Umbilical cord (tissue), 1 donor: ENCODE measurements at regions not wholly inside any gene's neighbourhood (a gene's known extent, or its start where the extent isn't known, plus 50 kb on each side); places are given as distances from the start of the nearest gene placed in this dataset.
"Not testable (repeated sequence)": the region's sequence is repeated elsewhere in the genome, so short reads cannot be mapped to it uniquely, and the experiment has no call there.

Source experiments
- DNase-seq: peaks from one replicate; pipeline ENCODE4 v3.0.0-alpha.2; 2015; ENCODE audit warnings: low spot score

DNA sequence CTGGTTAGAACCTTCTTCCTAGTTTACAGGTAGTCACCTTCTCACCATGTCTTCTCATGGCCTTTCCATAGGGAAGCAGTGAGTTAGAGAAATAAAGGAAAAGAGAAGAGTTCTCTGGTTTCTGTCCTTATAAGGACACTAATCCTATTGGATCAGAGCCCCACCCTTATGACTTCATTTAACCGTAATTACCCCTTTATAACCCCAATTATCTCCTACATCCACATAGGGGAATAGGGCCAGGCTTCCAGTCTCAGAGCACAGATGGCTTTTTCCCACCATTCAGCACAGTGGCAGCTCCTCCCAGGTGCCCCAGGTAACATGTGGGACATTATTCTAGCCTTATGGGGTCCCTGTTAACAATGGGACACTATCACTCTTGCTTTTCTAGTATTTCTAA is 602.9 kb downstream of the RPIA start:
- not testable (repeated sequence) for DNase-seq

GRCh38 chr2:89296820-89297398 is 605.4 kb downstream of the RPIA start:
- not testable (repeated sequence) for DNase-seq

- not testable (repeated sequence) for DNase-seq
Observed at GRCh38 chr2:89299196-89299595, 607.7 kb downstream of the RPIA start.

GRCh38 chr2:89305623-89306022 is 614.1 kb downstream of the RPIA start:
- not testable (repeated sequence) for DNase-seq

GRCh38 chr2:89306869-89307637 is 615.6 kb downstream of the RPIA start:
- not testable (repeated sequence) for DNase-seq

DNA sequence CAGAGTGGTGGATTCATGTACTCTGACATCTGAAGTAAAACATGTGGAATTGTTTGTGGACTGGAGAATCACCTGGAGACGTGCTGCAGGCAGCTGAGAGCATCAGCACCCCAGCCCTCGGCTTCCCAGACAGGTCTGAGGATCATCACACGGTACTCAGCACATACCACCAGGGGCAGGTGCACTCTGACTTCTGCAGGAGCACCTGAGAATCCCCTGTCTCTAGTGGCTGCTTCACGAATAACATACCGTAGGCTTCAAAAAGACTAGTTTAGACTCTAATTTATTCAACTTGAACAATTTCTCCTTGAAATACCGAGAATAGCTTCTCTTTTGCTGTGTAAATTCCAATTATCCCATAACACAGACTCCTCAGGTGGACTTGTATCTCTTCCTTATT is 627.5 kb downstream of the RPIA start:
- DNase-seq, result not testable (repeated sequence)

DNA sequence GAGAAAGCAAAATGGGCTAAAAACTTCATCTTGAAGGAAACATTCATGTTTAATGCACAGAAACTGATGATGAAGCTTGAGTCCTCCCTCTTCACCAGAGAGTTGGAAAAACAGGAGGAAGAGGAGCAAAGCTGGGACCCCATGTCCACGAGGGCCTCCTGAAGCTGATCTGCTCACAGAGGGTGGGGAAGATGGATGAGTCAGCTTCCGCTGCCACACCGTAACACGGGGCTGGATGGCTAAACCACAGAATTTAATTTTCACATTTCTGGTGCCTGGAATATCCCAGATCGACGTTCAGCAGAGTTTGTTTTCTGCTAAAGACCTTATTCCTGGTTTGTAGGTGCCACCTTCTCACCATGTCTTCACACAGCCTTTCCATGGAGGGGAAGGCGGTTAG is 634.4 kb downstream of the RPIA start:
- DNase-seq, result not testable (repeated sequence)

GRCh38 chr2:89326455-89326854 is 635.0 kb downstream of the RPIA start:
- DNase-seq, result not testable (repeated sequence)

DNA sequence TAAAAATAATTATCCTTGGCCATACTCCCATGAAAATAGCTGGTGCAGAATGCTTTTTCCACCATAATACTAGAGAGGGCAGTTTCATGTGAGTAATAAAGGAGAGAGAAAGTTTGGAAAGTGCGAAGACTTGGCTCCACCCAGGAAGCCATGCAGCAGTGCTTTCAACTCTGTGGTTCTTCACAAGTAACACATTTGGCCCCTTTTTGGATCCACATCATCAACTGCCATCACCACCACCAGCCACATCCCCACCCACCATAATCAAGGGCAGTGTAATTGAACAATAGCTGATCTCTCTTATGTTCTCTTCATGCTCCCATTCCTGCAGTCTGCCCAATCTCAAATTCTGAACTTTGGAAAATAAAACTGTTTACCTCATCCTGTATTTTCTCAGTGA is 637.3 kb downstream of the RPIA start:
- not testable (repeated sequence) for DNase-seq
